ENCODE measurements at regions not wholly inside any gene's neighbourhood (a gene's known extent, or its start where the extent isn't known, plus 50 kb on each side); places are given as distances from the start of the nearest gene placed in this dataset.

DNA sequence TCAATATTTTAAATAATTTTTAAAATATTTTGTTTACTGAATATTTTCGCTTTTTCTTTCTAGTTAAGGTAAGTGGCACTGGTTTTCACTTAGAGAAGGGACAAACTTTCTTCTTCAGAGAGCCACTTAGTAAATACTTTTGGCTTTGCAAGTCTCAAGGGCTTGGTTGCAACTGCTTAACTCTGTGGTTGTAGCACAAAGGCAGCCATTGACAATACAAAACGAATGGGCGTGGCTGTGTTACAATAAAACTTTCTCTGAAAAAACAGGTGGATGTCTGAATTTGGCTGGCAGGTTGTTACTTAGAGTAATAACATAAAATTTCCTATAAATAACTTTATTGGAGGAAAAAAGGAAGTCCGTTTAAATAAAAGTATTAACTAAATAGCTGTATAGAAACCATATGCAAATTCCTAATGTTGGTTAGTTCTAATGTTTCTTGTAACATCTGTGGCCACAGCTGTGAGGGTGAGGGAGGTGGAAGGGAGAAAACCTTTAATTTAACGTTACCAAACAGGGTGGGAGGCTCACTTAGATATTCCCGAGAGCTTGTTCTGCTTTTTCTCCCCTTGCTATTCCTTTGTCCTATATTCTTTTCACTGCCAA, 62.4 kb upstream of the TNP1 start:
- Histone ChIP-seq H3K9ac (ENCODE audit: control insufficient read depth, extremely low read depth, insufficient read depth, low read length) (no peak overlapping the region), H2AFZ (ENCODE audit: control insufficient read depth, low read length) (no peak overlapping the region), H3K9me3 (ENCODE audit: control insufficient read depth, low read depth, low read length) (no peaks in the 10 kb centered on the region), H3K79me2 (ENCODE audit: control insufficient read depth, insufficient read depth, low read length) (no peaks in the 10 kb centered on the region), H3K4me3 (ENCODE audit: control insufficient read depth in 2 of 3, extremely low read depth in 1 of 3, insufficient read depth in 2 of 3, low read depth in 1 of 3, low read length in 3 of 3) (no peak overlapping the region), H3K4me2 (ENCODE audit: control insufficient read depth, extremely low read depth, insufficient read depth, low read depth, low read length) (no peak overlapping the region), H3K36me3 (ENCODE audit: control insufficient read depth in 2 of 2, extremely low read depth in 1 of 2, insufficient read depth in 2 of 2, low read length in 2 of 2) (no peaks in the 10 kb centered on the region), H3K4me1 (ENCODE audit: control insufficient read depth, extremely low read depth, insufficient read depth, low read length) (peaks cover 14% of the 10 kb centered on the region), H3K27me3 (ENCODE audit: control insufficient read depth, extremely low read depth, insufficient read depth, low read length) (peaks cover 2% of the 10 kb centered on the region), H3K27ac (ENCODE audit: control insufficient read depth, insufficient read depth, low read length) (no peak overlapping the region), H4K20me1 (ENCODE audit: control insufficient read depth, extremely low read depth, insufficient read depth, low read length) (no peaks in the 10 kb centered on the region), H3K9me1 (ENCODE audit: control insufficient read depth, extremely low read depth, insufficient read depth, low read length) (no peaks in the 10 kb centered on the region)
- dilution Hi-C loops (cut with MboI; ENCODE audit: extremely low pct_ligation_motif_present, low sequenced_read_pairs): no loop called here
- DNase-seq (ENCODE audit: low read depth, low spot score) (no peak), FAIRE-seq (no peak)
- TF ChIP-seq, protein P1, sequence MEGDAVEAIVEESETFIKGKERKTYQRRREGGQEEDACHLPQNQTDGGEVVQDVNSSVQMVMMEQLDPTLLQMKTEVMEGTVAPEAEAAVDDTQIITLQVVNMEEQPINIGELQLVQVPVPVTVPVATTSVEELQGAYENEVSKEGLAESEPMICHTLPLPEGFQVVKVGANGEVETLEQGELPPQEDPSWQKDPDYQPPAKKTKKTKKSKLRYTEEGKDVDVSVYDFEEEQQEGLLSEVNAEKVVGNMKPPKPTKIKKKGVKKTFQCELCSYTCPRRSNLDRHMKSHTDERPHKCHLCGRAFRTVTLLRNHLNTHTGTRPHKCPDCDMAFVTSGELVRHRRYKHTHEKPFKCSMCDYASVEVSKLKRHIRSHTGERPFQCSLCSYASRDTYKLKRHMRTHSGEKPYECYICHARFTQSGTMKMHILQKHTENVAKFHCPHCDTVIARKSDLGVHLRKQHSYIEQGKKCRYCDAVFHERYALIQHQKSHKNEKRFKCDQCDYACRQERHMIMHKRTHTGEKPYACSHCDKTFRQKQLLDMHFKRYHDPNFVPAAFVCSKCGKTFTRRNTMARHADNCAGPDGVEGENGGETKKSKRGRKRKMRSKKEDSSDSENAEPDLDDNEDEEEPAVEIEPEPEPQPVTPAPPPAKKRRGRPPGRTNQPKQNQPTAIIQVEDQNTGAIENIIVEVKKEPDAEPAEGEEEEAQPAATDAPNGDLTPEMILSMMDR (optimal IDR thresholded peaks at IDR 0.05 in 1 of 3, IDR thresholded peaks at IDR 0.05 in 1 of 3, conservative IDR thresholded peaks at IDR 0.05 in 1 of 3; ENCODE audit: extremely low read depth in 1 of 3, insufficient read depth in 2 of 3, low read length in 3 of 3): no peak
- no peak for TF ChIP-seq EZH2 (IDR thresholded peaks at IDR 0.05; ENCODE audit: low read length)

DNA sequence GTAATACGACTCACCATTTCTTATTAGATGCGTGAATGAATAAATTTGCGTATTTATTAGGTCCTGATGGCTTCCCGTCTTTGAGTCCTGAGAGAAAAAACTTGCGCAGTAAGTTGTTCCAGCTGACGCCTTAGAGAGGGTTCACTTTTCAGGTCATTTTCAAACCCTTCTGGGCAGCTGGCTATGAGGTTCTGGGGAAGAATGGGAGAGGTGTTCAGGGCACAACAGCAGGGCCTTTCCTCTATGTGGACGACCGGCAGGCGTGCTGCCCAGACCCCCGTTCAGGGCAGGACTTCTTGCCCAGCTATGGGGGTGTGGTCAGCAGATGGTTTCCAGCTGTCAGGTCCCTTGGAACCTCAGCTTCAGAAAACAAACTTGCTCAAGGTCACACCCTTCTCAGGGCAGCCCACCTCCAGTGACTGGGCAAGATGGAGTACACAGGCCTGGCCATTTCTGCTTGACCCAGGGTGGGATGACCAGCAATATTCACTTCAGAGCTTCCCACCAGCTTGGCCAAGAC, 61.1 kb upstream of the TNP1 start:
- Histone ChIP-seq H3K36me3 (ENCODE audit: control insufficient read depth in 2 of 2, extremely low read depth in 1 of 2, insufficient read depth in 2 of 2, low read length in 2 of 2) (no peaks in the 10 kb centered on the region), H4K20me1 (ENCODE audit: control insufficient read depth, extremely low read depth, insufficient read depth, low read length) (no peaks in the 10 kb centered on the region), H3K27me3 (ENCODE audit: control insufficient read depth, extremely low read depth, insufficient read depth, low read length) (no peaks in the 10 kb centered on the region), H3K9me1 (ENCODE audit: control insufficient read depth, extremely low read depth, insufficient read depth, low read length) (no peaks in the 10 kb centered on the region), H3K4me3 (ENCODE audit: control insufficient read depth in 2 of 3, extremely low read depth in 1 of 3, insufficient read depth in 2 of 3, low read depth in 1 of 3, low read length in 3 of 3) (no peak overlapping the region), H3K27ac (ENCODE audit: control insufficient read depth, insufficient read depth, low read length) (no peak overlapping the region), H3K79me2 (ENCODE audit: control insufficient read depth, insufficient read depth, low read length) (no peaks in the 10 kb centered on the region), H2AFZ (ENCODE audit: control insufficient read depth, low read length) (no peak overlapping the region), H3K9me3 (ENCODE audit: control insufficient read depth, low read depth, low read length) (no peaks in the 10 kb centered on the region), H3K4me1 (ENCODE audit: control insufficient read depth, extremely low read depth, insufficient read depth, low read length) (peaks cover 16% of the 10 kb centered on the region), H3K9ac (ENCODE audit: control insufficient read depth, extremely low read depth, insufficient read depth, low read length) (no peak overlapping the region), H3K4me2 (ENCODE audit: control insufficient read depth, extremely low read depth, insufficient read depth, low read depth, low read length) (no peak overlapping the region)
- no peak for TF ChIP-seq EZH2 (IDR thresholded peaks at IDR 0.05; ENCODE audit: low read length)
- TF ChIP-seq, protein P1 (optimal IDR thresholded peaks at IDR 0.05 in 1 of 3, IDR thresholded peaks at IDR 0.05 in 1 of 3, conservative IDR thresholded peaks at IDR 0.05 in 1 of 3; ENCODE audit: extremely low read depth in 1 of 3, insufficient read depth in 2 of 3, low read length in 3 of 3): no peak
- DNase-seq (ENCODE audit: low read depth, low spot score) (no peak), FAIRE-seq (no peak)
- dilution Hi-C loops (cut with MboI; ENCODE audit: extremely low pct_ligation_motif_present, low sequenced_read_pairs): no loop called here

Data from keratinocyte (primary cell).